DOHH2 (cell line): ENCODE measurements at regions not wholly inside any gene's neighbourhood (a gene's known extent, or its start where the extent isn't known, plus 50 kb on each side); places are given as distances from the start of the nearest gene placed in this dataset.

Experiments
- H3F3A ChIP-seq: fragments of 200-600 bp; sonication (generic), shearing (Covaris generic); 2 replicates; pipeline ENCODE4 v1.6.0; 2016; ENCODE audit warnings: antibody characterized with exemption, mild to moderate bottlenecking; ENCODE audit not compliant: control insufficient read depth, insufficient read depth
- H3K27ac ChIP-seq: fragments of 200-600 bp; sonication (generic); 2 replicates; pipeline ENCODE4 v1.5.1; 2014; ENCODE audit warnings: low read depth, mild to moderate bottlenecking, low read length, moderate library complexity
- H3K27me3 ChIP-seq: fragments of 200-600 bp; sonication (generic); 2 replicates; pipeline ENCODE4 v1.6.1; 2014; ENCODE audit warnings: mild to moderate bottlenecking, low read length, mixed read lengths; ENCODE audit not compliant: control insufficient read depth
- H3K36me3 ChIP-seq: fragments of 200-600 bp; sonication (generic); 2 replicates; pipeline ENCODE4 v1.6.1; 2014; ENCODE audit warnings: mild to moderate bottlenecking, low read length, moderate library complexity, mixed read lengths; ENCODE audit not compliant: control insufficient read depth
- H3K4me1 ChIP-seq: fragments of 200-600 bp; sonication (generic); 2 replicates; pipeline ENCODE4 v1.6.1; 2014; ENCODE audit warnings: mild to moderate bottlenecking, low read length, mixed read lengths; ENCODE audit not compliant: control insufficient read depth
- H3K4me2 ChIP-seq: fragments of 200-600 bp; sonication (generic); 2 replicates; pipeline ENCODE4 v1.6.0; 2014; ENCODE audit warnings: mild to moderate bottlenecking, low read length, moderate library complexity
- H3K4me3 ChIP-seq: fragments of 200-600 bp; sonication (generic); 2 replicates; pipeline ENCODE4 v1.5.1; 2014; ENCODE audit warnings: mild to moderate bottlenecking, low read length, mixed read lengths
- H3K79me2 ChIP-seq: fragments of 200-600 bp; sonication (generic); 2 replicates; pipeline ENCODE4 v1.6.1; 2014; ENCODE audit warnings: mild to moderate bottlenecking, low read length, mixed read lengths; ENCODE audit not compliant: control insufficient read depth
- H3K9me2 ChIP-seq: fragments of 200-600 bp; sonication (generic); replicated peaks from 2 replicates; pipeline ENCODE4 v1.6.1; 2014; ENCODE audit warnings: mild to moderate bottlenecking, low read length, mixed read lengths; ENCODE audit not compliant: control insufficient read depth
- H3K9me3 ChIP-seq: fragments of 200-600 bp; sonication (generic); 2 replicates; pipeline ENCODE4 v1.6.1; 2014; ENCODE audit warnings: antibody characterized with exemption, low read length, mixed read lengths; ENCODE audit not compliant: control insufficient read depth, insufficient read depth
- H4K20me1 ChIP-seq: fragments of 200-600 bp; sonication (generic); 2 replicates; pipeline ENCODE4 v1.6.0; 2014; ENCODE audit warnings: low read depth, mild to moderate bottlenecking, antibody characterized with exemption, low read length, moderate library complexity; ENCODE audit not compliant: control insufficient read depth, insufficient read depth
- EZH2phosphoT487 ChIP-seq: fragments of 200-600 bp; sonication (generic); IDR thresholded peaks from 2 replicates; pipeline ENCODE4 v1.6.1; 2017; ENCODE audit warnings: borderline replicate concordance, mild to moderate bottlenecking, antibody characterized with exemption, low read length, moderate library complexity, mixed read lengths
- TF ChIP-seq, protein P1 (sequence below): fragments of 200-600 bp; sonication (generic); IDR thresholded peaks from one replicate; pipeline ENCODE4 v1.5.1; 2014; ENCODE audit warnings: antibody characterized with exemption, mild to moderate bottlenecking, low read depth, low read length; ENCODE audit not compliant: poor library complexity, severe bottlenecking

DNA sequence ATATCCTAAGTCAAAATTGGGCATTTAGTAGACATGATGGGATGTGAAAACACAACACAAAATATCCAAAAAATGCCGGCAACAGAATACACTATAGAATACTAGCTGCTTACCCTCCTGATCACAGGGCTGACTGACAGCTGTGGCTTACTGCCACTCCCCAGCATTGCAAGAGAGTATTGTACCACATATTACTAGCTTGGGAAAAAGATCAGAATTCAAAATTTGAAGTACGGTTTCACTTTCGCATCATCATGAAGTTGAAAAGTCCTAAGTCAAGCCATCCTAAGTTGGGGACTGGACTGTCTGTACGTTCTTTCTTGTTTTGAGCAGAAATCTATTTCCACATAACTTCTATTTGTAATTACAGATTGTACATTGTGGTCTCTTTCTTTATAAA lies 851.4 kb downstream of the MAT2B start:
- no peaks in the 10 kb centered on the region for H3K36me3 ChIP-seq
- TF ChIP-seq EZH2phosphoT487: no peak
- TF ChIP-seq, protein P1, sequence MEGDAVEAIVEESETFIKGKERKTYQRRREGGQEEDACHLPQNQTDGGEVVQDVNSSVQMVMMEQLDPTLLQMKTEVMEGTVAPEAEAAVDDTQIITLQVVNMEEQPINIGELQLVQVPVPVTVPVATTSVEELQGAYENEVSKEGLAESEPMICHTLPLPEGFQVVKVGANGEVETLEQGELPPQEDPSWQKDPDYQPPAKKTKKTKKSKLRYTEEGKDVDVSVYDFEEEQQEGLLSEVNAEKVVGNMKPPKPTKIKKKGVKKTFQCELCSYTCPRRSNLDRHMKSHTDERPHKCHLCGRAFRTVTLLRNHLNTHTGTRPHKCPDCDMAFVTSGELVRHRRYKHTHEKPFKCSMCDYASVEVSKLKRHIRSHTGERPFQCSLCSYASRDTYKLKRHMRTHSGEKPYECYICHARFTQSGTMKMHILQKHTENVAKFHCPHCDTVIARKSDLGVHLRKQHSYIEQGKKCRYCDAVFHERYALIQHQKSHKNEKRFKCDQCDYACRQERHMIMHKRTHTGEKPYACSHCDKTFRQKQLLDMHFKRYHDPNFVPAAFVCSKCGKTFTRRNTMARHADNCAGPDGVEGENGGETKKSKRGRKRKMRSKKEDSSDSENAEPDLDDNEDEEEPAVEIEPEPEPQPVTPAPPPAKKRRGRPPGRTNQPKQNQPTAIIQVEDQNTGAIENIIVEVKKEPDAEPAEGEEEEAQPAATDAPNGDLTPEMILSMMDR: no peak

DNA sequence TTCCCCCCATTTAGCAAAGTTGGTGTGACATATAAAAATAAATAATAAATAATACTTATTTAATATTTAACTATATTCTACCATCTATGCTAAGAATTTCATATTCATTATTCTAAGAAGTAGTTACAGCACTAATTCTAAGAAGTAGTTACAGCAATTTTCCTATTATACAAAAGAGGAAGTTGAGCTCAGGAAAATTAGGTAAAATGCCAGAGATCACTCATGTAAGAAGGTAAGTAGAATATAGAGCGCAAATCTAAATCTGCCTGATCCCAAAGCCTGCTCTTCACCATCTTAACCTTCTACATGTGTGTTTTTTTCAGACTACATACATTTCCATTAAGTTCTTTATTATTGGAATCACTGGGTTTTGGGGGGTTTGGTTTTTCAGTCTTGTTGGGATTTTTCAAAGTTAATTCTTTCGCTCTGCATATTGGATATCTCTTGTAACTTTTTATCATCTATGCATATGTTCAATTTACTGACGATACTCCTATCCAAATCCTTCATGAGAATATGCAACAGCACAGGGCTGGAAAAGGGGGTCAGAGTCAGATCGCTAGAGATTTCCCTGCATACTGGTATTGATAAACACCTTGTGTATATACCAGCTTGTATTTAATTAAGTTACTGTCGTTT lies 852.1 kb downstream of the MAT2B start:
- H3K79me2 ChIP-seq: no peaks in the 10 kb centered on the region
- H3K4me1 ChIP-seq: no peaks in the 10 kb centered on the region
- no peaks in the 10 kb centered on the region for H3K9me3 ChIP-seq
- H4K20me1 ChIP-seq: no peaks in the 10 kb centered on the region
- H3F3A ChIP-seq: no peaks in the 10 kb centered on the region
- H3K27ac ChIP-seq: no peak overlapping the region
- no peaks in the 10 kb centered on the region for H3K36me3 ChIP-seq
- H3K27me3 ChIP-seq: no peaks in the 10 kb centered on the region
- H3K4me2 ChIP-seq: no peak overlapping the region
- no peak overlapping the region for H3K4me3 ChIP-seq
- no peak for TF ChIP-seq EZH2phosphoT487
- TF ChIP-seq, protein P1: no peak
- no peaks in the 10 kb centered on the region for H3K9me2 ChIP-seq

More for the DNA sequence above, 851.4 kb downstream of the MAT2B start:
- Histone ChIP-seq H3K9me2 (no peaks in the 10 kb centered on the region), H3K4me1 (no peaks in the 10 kb centered on the region), H4K20me1 (no peaks in the 10 kb centered on the region), H3F3A (no peaks in the 10 kb centered on the region), H3K27me3 (no peaks in the 10 kb centered on the region), H3K4me2 (no peak overlapping the region), H3K9me3 (no peaks in the 10 kb centered on the region), H3K4me3 (no peak overlapping the region), H3K27ac (no peak overlapping the region), H3K79me2 (no peaks in the 10 kb centered on the region)

DNA sequence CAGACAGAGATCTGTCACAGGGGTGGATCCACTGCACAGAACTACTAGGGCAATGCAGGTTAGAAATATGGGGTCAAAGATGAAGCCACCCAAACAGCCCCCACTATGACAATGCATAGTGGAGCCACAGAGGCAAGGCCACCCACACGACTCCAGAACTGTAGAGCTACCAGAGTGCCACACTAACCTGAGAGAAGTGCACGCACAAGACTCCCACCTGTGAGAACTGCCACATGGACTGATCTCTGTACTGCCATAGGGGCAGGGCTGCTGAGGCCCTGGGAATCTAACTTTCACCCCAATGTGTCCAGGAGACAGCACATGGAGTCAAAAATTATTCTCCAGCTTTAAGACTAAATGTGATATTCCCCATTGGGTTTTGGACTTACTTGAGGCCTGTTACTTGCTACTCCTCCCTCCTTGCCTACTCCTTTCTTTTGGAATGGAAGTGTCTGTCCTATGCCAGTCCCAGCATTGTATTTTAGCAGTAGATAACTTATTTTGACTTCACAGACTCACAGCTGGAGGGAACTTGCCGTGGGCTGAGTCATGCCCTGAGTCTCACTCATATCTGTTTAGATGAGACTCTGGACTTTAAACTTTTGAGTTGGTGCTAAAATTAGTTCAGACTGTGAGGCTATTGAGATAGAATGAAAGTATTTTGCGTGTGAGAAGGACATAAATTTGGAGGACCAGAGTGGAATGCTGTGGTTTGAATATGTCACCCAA lies 853.3 kb downstream of the MAT2B start:
- Histone ChIP-seq H4K20me1 (no peaks in the 10 kb centered on the region), H3K27ac (no peak overlapping the region), H3K9me2 (no peaks in the 10 kb centered on the region), H3K27me3 (no peaks in the 10 kb centered on the region), H3K4me2 (no peak overlapping the region), H3K36me3 (no peaks in the 10 kb centered on the region), H3K79me2 (no peaks in the 10 kb centered on the region), H3F3A (no peaks in the 10 kb centered on the region), H3K4me3 (no peak overlapping the region), H3K9me3 (no peaks in the 10 kb centered on the region), H3K4me1 (no peaks in the 10 kb centered on the region)
- no peak for TF ChIP-seq EZH2phosphoT487
- TF ChIP-seq, protein P1: no peak
